ENCODE measurements at regions not wholly inside any gene's neighbourhood (a gene's known extent, or its start where the extent isn't known, plus 50 kb on each side); places are given as distances from the start of the nearest gene placed in this dataset.

DNA sequence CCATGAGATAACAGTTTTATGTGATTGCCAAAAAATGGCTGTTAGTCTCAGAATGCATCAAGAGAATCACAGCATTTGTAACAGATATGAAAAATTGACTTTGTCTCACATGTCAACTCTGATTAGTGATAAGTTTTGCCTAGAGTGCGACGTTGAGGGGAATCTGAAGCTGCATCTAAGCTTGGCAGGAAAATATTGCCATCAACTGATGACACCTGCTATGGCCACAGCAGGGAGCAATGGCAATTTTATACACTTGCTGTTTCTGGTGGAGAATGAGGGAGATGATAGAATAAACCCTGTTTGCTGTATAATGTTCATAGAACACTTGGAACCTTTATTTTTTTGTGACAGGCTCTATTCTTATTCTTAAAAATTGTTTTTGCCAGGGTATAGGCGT, 205.4 kb upstream of the GNPDA2 start:
- no peak for DNase-seq
- Histone ChIP-seq H3K18ac (ENCODE audit: low read length) (no peak overlapping the region), H3K4me1 (ENCODE audit: control insufficient read depth, low read depth, low read length) (no peaks in the 10 kb centered on the region), H4K8ac (ENCODE audit: low read depth, low read length) (no peak overlapping the region), H2AK5ac (ENCODE audit: low read length) (no peak overlapping the region), H3K79me1 (ENCODE audit: low read length) (no peaks in the 10 kb centered on the region), H3K4me2 (ENCODE audit: low read length) (no peak overlapping the region), H3K9ac (ENCODE audit: low read length) (no peak overlapping the region), H3K27me3 (ENCODE audit: insufficient read depth, low read length, poor library complexity) (no peaks in the 10 kb centered on the region), H3K79me2 (ENCODE audit: control insufficient read depth, insufficient read depth, low read length) (no peaks in the 10 kb centered on the region), H3K23ac (ENCODE audit: low read length) (no peak overlapping the region), H2BK120ac (ENCODE audit: low read depth, low read length) (no peak overlapping the region), H2BK5ac (ENCODE audit: low read length) (no peak overlapping the region), H3K4ac (ENCODE audit: low read depth, low read length) (no peak overlapping the region), H3K56ac (ENCODE audit: low read length) (no peak overlapping the region), H3K27ac (ENCODE audit: low read depth, low read length) (no peak overlapping the region), H3K36me3 (ENCODE audit: control insufficient read depth, insufficient read depth, low read length) (no peaks in the 10 kb centered on the region), H2BK15ac (replicated peaks; ENCODE audit: low read depth) (no peak overlapping the region), H3K4me3 (ENCODE audit: low read length) (no peak overlapping the region), H4K5ac (ENCODE audit: low read length) (no peak overlapping the region)
- WGBS (ENCODE audit: extremely low coverage, insufficient coverage, low lambda C conversion rate): no CpG with 5 or more reads among the region's 3 CpGs

DNA sequence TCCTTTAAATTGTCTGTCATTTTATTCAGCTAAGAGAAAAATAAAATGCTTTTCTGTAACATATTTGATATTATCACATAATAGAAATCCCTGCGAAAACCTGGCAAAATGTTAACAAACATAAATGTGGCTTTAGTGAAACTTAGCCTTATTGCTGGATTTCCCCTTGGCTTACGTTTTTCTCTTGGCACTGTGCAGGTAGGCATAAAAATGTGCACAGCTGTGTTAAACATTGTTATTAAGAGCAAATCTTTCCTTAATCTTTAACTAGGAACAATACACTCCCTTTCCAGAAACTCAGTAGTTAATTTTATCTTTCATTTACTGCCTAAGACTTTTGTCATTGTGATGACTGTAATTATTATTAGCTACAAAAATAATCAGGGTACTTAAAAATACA, 202.4 kb upstream of the GNPDA2 start:
- no peaks in the 10 kb centered on the region for H3K27me3 ChIP-seq (ENCODE audit: insufficient read depth, low read length, poor library complexity)
- no peak overlapping the region for H2BK120ac ChIP-seq (ENCODE audit: low read depth, low read length)
- no peak overlapping the region for H3K27ac ChIP-seq (ENCODE audit: low read depth, low read length)
- no CpG with 5 or more reads among the region's 2 CpGs for WGBS (ENCODE audit: extremely low coverage, insufficient coverage, low lambda C conversion rate)
- no peak overlapping the region for H3K23ac ChIP-seq (ENCODE audit: low read length)
- H4K8ac ChIP-seq (ENCODE audit: low read depth, low read length): no peak overlapping the region
- H3K4me3 ChIP-seq (ENCODE audit: low read length): no peak overlapping the region
- no peak overlapping the region for H2BK5ac ChIP-seq (ENCODE audit: low read length)
- no peak for DNase-seq
- no peak overlapping the region for H3K4me2 ChIP-seq (ENCODE audit: low read length)
- no peak overlapping the region for H2BK15ac ChIP-seq (replicated peaks; ENCODE audit: low read depth)
- H3K4me1 ChIP-seq (ENCODE audit: control insufficient read depth, low read depth, low read length): no peaks in the 10 kb centered on the region
- H2AK5ac ChIP-seq (ENCODE audit: low read length): no peak overlapping the region
- no peak overlapping the region for H3K18ac ChIP-seq (ENCODE audit: low read length)
- no peak overlapping the region for H4K5ac ChIP-seq (ENCODE audit: low read length)
- H3K56ac ChIP-seq (ENCODE audit: low read length): no peak overlapping the region
- H3K9ac ChIP-seq (ENCODE audit: low read length): no peak overlapping the region
- H3K4ac ChIP-seq (ENCODE audit: low read depth, low read length): no peak overlapping the region
- H3K79me2 ChIP-seq (ENCODE audit: control insufficient read depth, insufficient read depth, low read length): no peaks in the 10 kb centered on the region
- no peaks in the 10 kb centered on the region for H3K36me3 ChIP-seq (ENCODE audit: control insufficient read depth, insufficient read depth, low read length)
- H3K79me1 ChIP-seq (ENCODE audit: low read length): no peaks in the 10 kb centered on the region

DNA sequence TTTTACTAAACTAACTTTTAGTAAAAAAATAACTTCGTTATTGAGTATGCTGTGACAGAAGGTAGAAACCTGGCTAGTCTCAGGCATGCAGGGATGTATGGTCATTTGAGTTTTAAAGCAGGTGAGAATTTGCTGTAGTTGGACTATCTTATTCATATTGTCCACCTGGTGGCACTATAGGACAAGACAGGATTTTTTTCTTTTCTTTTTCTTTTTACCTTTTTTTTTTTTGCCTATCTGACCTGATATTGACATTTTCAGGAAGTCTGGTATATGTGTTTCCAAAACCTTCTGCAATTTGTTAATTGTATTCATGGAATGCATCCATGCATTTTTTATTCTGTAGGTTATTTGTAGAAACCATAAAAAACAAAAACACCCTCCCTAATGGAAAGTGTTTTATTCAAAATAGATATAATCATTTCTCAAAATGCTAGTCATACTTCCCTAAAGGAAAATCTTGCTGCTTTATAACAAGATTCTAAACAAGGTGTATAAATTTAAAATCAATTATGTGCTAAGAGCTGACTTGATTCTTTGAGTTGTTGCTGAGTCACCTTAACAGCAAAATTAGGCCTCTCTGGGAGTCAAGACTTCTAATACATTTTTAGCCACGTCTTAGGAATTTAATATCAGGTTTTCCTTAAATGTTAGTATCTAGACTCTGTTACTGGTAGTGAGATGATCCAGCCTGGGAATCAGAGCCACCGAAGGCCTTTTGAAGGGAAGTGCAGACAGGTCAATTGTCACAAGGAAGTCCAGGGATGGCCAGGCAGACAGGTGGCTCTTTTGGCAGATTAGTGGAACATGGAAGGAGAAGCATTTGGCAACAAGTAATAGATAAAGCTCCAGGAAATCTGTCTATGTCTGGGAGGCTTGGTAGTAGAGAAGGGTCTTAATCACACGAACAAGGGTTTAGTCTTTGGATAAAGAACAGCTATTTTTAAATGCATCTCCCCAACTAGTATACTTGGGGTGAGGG, 201.3 kb upstream of the GNPDA2 start:
- Histone ChIP-seq H2BK15ac (replicated peaks; ENCODE audit: low read depth) (no peak overlapping the region), H3K4me3 (ENCODE audit: low read length) (no peak overlapping the region)
- 100% methylated on average over 1 of the region's 4 CpGs for WGBS (ENCODE audit: extremely low coverage, insufficient coverage, low lambda C conversion rate)

DNA sequence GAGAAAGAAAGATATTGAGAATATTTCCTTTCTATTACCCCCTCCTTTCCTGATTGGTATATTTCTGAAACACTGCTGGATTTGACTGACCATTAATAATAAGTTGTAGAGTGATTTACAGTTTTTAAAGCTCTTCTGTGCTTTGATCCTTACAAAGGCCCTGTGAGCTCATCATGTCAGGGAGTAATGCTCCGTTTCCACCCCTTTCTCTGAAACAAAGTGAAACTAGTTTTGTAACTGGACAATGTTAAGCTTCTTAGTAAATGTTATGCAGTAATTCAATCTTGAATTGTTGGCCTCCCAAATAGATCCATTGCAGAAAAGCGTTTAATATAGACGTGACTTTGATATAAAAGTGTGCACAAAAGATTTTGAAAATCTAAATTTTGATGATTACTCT, 190.1 kb upstream of the GNPDA2 start:
- H3K4me1 ChIP-seq (ENCODE audit: control insufficient read depth, low read depth, low read length): no peaks in the 10 kb centered on the region
- H3K23ac ChIP-seq (ENCODE audit: low read length): no peak overlapping the region
- no peak overlapping the region for H3K56ac ChIP-seq (ENCODE audit: low read length)
- WGBS (ENCODE audit: extremely low coverage, insufficient coverage, low lambda C conversion rate): no CpG with 5 or more reads among the region's 3 CpGs
- no peak overlapping the region for H3K4me2 ChIP-seq (ENCODE audit: low read length)
- H2AK5ac ChIP-seq (ENCODE audit: low read length): no peak overlapping the region
- DNase-seq: no peak
- no peaks in the 10 kb centered on the region for H3K27me3 ChIP-seq (ENCODE audit: insufficient read depth, low read length, poor library complexity)
- no peaks in the 10 kb centered on the region for H3K79me2 ChIP-seq (ENCODE audit: control insufficient read depth, insufficient read depth, low read length)
- no peak overlapping the region for H3K18ac ChIP-seq (ENCODE audit: low read length)
- H3K9ac ChIP-seq (ENCODE audit: low read length): no peak overlapping the region
- no peak overlapping the region for H4K5ac ChIP-seq (ENCODE audit: low read length)
- no peak overlapping the region for H2BK120ac ChIP-seq (ENCODE audit: low read depth, low read length)
- H3K79me1 ChIP-seq (ENCODE audit: low read length): no peaks in the 10 kb centered on the region
- no peak overlapping the region for H3K27ac ChIP-seq (ENCODE audit: low read depth, low read length)
- no peaks in the 10 kb centered on the region for H3K36me3 ChIP-seq (ENCODE audit: control insufficient read depth, insufficient read depth, low read length)
- no peak overlapping the region for H2BK5ac ChIP-seq (ENCODE audit: low read length)
- no peak overlapping the region for H4K8ac ChIP-seq (ENCODE audit: low read depth, low read length)
- H3K4me3 ChIP-seq (ENCODE audit: low read length): no peak overlapping the region
- H2BK15ac ChIP-seq (replicated peaks; ENCODE audit: low read depth): no peak overlapping the region
- no peak overlapping the region for H3K4ac ChIP-seq (ENCODE audit: low read depth, low read length)

More for the DNA sequence above, 201.3 kb upstream of the GNPDA2 start:
- H3K79me2 ChIP-seq (ENCODE audit: control insufficient read depth, insufficient read depth, low read length): no peaks in the 10 kb centered on the region
- peak; percentile 54 for DNase-seq
- no peak overlapping the region for H2AK5ac ChIP-seq (ENCODE audit: low read length)
- no peak overlapping the region for H3K56ac ChIP-seq (ENCODE audit: low read length)
- H3K18ac ChIP-seq (ENCODE audit: low read length): no peak overlapping the region
- H3K79me1 ChIP-seq (ENCODE audit: low read length): no peaks in the 10 kb centered on the region
- no peaks in the 10 kb centered on the region for H3K36me3 ChIP-seq (ENCODE audit: control insufficient read depth, insufficient read depth, low read length)
- no peak overlapping the region for H4K5ac ChIP-seq (ENCODE audit: low read length)
- H3K27ac ChIP-seq (ENCODE audit: low read depth, low read length): no peak overlapping the region
- H4K8ac ChIP-seq (ENCODE audit: low read depth, low read length): no peak overlapping the region
- H2BK120ac ChIP-seq (ENCODE audit: low read depth, low read length): no peak overlapping the region
- no peak overlapping the region for H2BK5ac ChIP-seq (ENCODE audit: low read length)
- no peaks in the 10 kb centered on the region for H3K4me1 ChIP-seq (ENCODE audit: control insufficient read depth, low read depth, low read length)
- H3K27me3 ChIP-seq (ENCODE audit: insufficient read depth, low read length, poor library complexity): no peaks in the 10 kb centered on the region
- H3K4me2 ChIP-seq (ENCODE audit: low read length): no peak overlapping the region
- no peak overlapping the region for H3K23ac ChIP-seq (ENCODE audit: low read length)
- H3K9ac ChIP-seq (ENCODE audit: low read length): no peak overlapping the region
- no peak overlapping the region for H3K4ac ChIP-seq (ENCODE audit: low read depth, low read length)

DNA sequence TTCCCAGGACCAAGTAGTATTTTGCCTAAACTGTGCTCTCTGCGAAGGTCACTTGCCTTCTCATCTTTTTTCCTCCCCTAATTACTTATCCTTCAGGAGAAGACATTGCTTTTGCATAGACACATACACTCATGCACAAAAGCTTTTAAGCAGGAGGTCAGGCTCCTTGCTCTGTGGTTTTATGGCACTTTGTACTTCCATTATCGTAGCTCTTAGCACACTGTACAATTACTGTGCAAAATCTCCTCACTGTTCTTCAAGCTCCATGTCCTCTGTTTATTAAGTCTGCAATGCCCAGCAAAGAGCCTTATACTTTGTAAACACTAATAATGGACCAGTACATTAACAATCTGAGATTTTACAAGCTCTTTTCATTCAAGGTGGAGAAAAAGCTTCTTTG, 188.4 kb upstream of the GNPDA2 start:
- Histone ChIP-seq H4K8ac (ENCODE audit: low read depth, low read length) (no peak overlapping the region), H2BK120ac (ENCODE audit: low read depth, low read length) (no peak overlapping the region), H3K4me1 (ENCODE audit: control insufficient read depth, low read depth, low read length) (no peaks in the 10 kb centered on the region), H3K36me3 (ENCODE audit: control insufficient read depth, insufficient read depth, low read length) (no peaks in the 10 kb centered on the region), H3K79me2 (ENCODE audit: control insufficient read depth, insufficient read depth, low read length) (no peaks in the 10 kb centered on the region), H3K4ac (ENCODE audit: low read depth, low read length) (no peak overlapping the region), H2AK5ac (ENCODE audit: low read length) (no peak overlapping the region), H3K4me3 (ENCODE audit: low read length) (no peak overlapping the region), H3K18ac (ENCODE audit: low read length) (no peak overlapping the region), H3K27ac (ENCODE audit: low read depth, low read length) (no peak overlapping the region), H3K9ac (ENCODE audit: low read length) (no peak overlapping the region), H3K27me3 (ENCODE audit: insufficient read depth, low read length, poor library complexity) (no peaks in the 10 kb centered on the region), H2BK15ac (replicated peaks; ENCODE audit: low read depth) (no peak overlapping the region), H3K79me1 (ENCODE audit: low read length) (no peaks in the 10 kb centered on the region), H3K56ac (ENCODE audit: low read length) (no peak overlapping the region), H2BK5ac (ENCODE audit: low read length) (no peak overlapping the region), H3K4me2 (ENCODE audit: low read length) (no peak overlapping the region), H4K5ac (ENCODE audit: low read length) (no peak overlapping the region), H3K23ac (ENCODE audit: low read length) (no peak overlapping the region)
- no CpG with 5 or more reads among the region's 2 CpGs for WGBS (ENCODE audit: extremely low coverage, insufficient coverage, low lambda C conversion rate)
- DNase-seq: no peak

Data from mesendoderm (in vitro differentiated cells).